Neural cell (in vitro differentiated cells): ENCODE measurements at regions not wholly inside any gene's neighbourhood (a gene's known extent, or its start where the extent isn't known, plus 50 kb on each side); places are given as distances from the start of the nearest gene placed in this dataset.

Experiments used
- CTCF ChIP-seq: fragments of 450-650 bp; IDR thresholded peaks from 2 replicates; pipeline ENCODE4 v1.5.1; 2014; ENCODE audit warnings: antibody characterized with exemption, mild to moderate bottlenecking, moderate library complexity; ENCODE audit not compliant: poor library complexity, severe bottlenecking
- RAD21 ChIP-seq: fragments of 450-650 bp; conservative IDR thresholded peaks from 2 replicates; pipeline ENCODE4 v1.6.1; 2014; ENCODE audit warnings: antibody characterized with exemption, mild to moderate bottlenecking, moderate library complexity
- REST ChIP-seq: IDR thresholded peaks from 2 replicates; pipeline ENCODE4 v1.6.1; 2012; ENCODE audit warnings: borderline replicate concordance

GRCh38 chr12:82120901-82121300, 237.3 kb downstream of the CCDC59 start:
- TF ChIP-seq RAD21 (no peak), REST (no peak), CTCF (no peak)
